ENCODE measurements at regions not wholly inside any gene's neighbourhood (a gene's known extent, or its start where the extent isn't known, plus 50 kb on each side); places are given as distances from the start of the nearest gene placed in this dataset.

GRCh38 chr9:118954857-118955256, 414.4 kb downstream of the BRINP1 start:
- DNase-seq (ENCODE audit: low read depth), result no peak

- no peak for DNase-seq (ENCODE audit: low read depth)
Measured at GRCh38 chr9:118957585-118957984, 411.6 kb downstream of the BRINP1 start.

GRCh38 chr9:118959366-118959765, 409.9 kb downstream of the BRINP1 start:
- DNase-seq (ENCODE audit: low read depth), result no peak

GRCh38 chr9:118961857-118962256, 407.4 kb downstream of the BRINP1 start:
- DNase-seq (ENCODE audit: low read depth), result no peak

GRCh38 chr9:118962426-118962825, 406.8 kb downstream of the BRINP1 start:
- no peak for DNase-seq (ENCODE audit: low read depth)

- no peak for DNase-seq (ENCODE audit: low read depth)
Measured at GRCh38 chr9:118963674-118964073, 405.6 kb downstream of the BRINP1 start.

- DNase-seq (ENCODE audit: low read depth), result no peak
Measured at GRCh38 chr9:118967901-118968300, 401.3 kb downstream of the BRINP1 start.

- no peak for DNase-seq (ENCODE audit: low read depth)
Measured at GRCh38 chr9:118975736-118976135, 393.5 kb downstream of the BRINP1 start.

- DNase-seq (ENCODE audit: low read depth), result no peak
Measured at GRCh38 chr9:118976160-118976559, 393.1 kb downstream of the BRINP1 start.

GRCh38 chr9:118984607-118985006, 384.6 kb downstream of the BRINP1 start:
- no peak for DNase-seq (ENCODE audit: low read depth)

GRCh38 chr9:118985851-118986250, 383.4 kb downstream of the BRINP1 start:
- DNase-seq (ENCODE audit: low read depth), result no peak

GRCh38 chr9:118987167-118987566, 382.1 kb downstream of the BRINP1 start:
- no peak for DNase-seq (ENCODE audit: low read depth)

GRCh38 chr9:118990949-118991348, 378.3 kb downstream of the BRINP1 start:
- DNase-seq (ENCODE audit: low read depth), result no peak

GRCh38 chr9:118991366-118992285, 377.6 kb downstream of the BRINP1 start:
- no peak for DNase-seq (ENCODE audit: low read depth)

- no peak for DNase-seq (ENCODE audit: low read depth)
Measured at GRCh38 chr9:118992813-118993794, 376.1 kb downstream of the BRINP1 start.

- no peak for DNase-seq (ENCODE audit: low read depth)
Measured at GRCh38 chr9:118993965-118994364, 375.3 kb downstream of the BRINP1 start.

- DNase-seq (ENCODE audit: low read depth), result no peak
Measured at GRCh38 chr9:119002491-119002890, 366.7 kb downstream of the BRINP1 start.

GRCh38 chr9:119003201-119003611, 366.0 kb downstream of the BRINP1 start:
- no peak for DNase-seq (ENCODE audit: low read depth)

- DNase-seq (ENCODE audit: low read depth), result no peak
Measured at GRCh38 chr9:119003882-119004617, 365.2 kb downstream of the BRINP1 start.

- no peak for DNase-seq (ENCODE audit: low read depth)
Measured at GRCh38 chr9:119004618-119004990, 364.6 kb downstream of the BRINP1 start.

GRCh38 chr9:119005162-119005561, 364.1 kb downstream of the BRINP1 start:
- no peak for DNase-seq (ENCODE audit: low read depth)

GRCh38 chr9:119009249-119009648, 360.0 kb downstream of the BRINP1 start:
- DNase-seq (ENCODE audit: low read depth), result no peak

All from CMK (cell line).